ENCODE measurements at regions not wholly inside any gene's neighbourhood (a gene's known extent, or its start where the extent isn't known, plus 50 kb on each side); places are given as distances from the start of the nearest gene placed in this dataset.

DNA sequence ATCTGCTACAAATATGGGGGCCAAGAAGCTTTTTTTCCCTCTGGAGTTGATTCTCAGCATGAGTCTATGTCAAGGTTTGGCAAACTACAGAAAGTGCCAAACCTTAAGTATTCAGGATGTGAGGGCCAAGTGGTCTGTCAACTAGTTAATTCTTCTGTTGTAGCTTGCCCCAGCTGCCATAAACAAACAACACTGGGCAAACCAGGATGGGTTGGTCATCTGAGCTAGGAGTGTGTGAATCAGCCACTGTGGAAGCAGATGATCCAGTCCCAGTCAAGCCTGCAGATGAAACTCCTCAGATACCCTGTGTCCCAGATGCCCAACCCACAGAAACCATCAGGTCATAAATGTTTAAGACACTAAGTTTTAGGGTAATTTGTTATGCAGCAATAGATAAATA is 103.0 kb upstream of the MOCS1 start:
- H3K4me3 ChIP-seq (replicated peaks; ENCODE audit: low read depth, low read length): no peak overlapping the region
- TF ChIP-seq, protein P1, sequence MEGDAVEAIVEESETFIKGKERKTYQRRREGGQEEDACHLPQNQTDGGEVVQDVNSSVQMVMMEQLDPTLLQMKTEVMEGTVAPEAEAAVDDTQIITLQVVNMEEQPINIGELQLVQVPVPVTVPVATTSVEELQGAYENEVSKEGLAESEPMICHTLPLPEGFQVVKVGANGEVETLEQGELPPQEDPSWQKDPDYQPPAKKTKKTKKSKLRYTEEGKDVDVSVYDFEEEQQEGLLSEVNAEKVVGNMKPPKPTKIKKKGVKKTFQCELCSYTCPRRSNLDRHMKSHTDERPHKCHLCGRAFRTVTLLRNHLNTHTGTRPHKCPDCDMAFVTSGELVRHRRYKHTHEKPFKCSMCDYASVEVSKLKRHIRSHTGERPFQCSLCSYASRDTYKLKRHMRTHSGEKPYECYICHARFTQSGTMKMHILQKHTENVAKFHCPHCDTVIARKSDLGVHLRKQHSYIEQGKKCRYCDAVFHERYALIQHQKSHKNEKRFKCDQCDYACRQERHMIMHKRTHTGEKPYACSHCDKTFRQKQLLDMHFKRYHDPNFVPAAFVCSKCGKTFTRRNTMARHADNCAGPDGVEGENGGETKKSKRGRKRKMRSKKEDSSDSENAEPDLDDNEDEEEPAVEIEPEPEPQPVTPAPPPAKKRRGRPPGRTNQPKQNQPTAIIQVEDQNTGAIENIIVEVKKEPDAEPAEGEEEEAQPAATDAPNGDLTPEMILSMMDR (IDR thresholded peaks at IDR 0.05; ENCODE audit: insufficient read depth, low read length, poor library complexity, severe bottlenecking): no peak
- no peaks in the 10 kb centered on the region for H3K36me3 ChIP-seq (ENCODE audit: control insufficient read depth, insufficient read depth, low read length)
- no peaks in the 10 kb centered on the region for H3K27me3 ChIP-seq (replicated peaks; ENCODE audit: control insufficient read depth, insufficient read depth, low read length)
- DNase-seq (ENCODE audit: extremely low read depth, insufficient read length): no peak

DNA sequence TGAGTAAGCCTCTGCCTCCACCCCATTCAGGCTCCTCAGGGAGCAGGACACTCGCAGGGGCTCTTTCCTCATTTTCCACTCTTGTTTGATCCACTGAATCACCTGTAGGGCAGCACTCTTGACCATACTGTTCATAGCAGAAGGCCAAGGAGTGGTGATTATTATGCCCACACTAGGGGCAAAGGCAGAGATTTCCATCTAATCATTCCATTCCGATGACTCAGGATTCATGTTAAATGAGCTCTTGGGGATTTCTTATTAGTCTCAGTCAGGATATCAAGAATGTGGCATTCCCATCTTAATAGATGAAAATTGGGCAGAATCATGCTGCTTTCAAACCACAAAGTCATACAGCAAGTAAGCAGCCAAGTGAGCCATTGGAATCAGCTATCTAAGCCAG is 101.9 kb upstream of the MOCS1 start:
- no peaks in the 10 kb centered on the region for H3K36me3 ChIP-seq (ENCODE audit: control insufficient read depth, insufficient read depth, low read length)
- TF ChIP-seq, protein P1 (IDR thresholded peaks at IDR 0.05; ENCODE audit: insufficient read depth, low read length, poor library complexity, severe bottlenecking): no peak
- no peaks in the 10 kb centered on the region for H3K27me3 ChIP-seq (replicated peaks; ENCODE audit: control insufficient read depth, insufficient read depth, low read length)
- no peak overlapping the region for H3K4me3 ChIP-seq (replicated peaks; ENCODE audit: low read depth, low read length)
- DNase-seq (ENCODE audit: extremely low read depth, insufficient read length): no peak

DNA sequence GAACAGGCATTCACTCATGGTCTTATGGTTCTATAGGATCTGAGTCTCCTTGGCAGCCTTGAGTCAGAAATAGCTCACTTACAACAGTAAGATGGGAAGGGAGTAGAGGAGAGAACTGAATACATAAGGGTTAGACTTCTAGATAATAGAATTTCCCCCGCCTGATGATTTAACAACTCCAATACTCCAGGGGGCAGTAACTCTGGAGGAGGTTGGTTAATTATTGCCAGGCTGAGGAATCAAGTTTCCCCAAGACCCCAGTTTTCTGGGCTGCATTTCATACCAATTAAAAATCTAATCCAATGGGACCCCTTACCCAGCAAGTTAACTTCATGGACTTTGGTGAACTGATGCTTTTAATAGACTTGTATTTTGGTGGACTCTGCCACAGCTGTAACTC is 94.2 kb upstream of the MOCS1 start:
- Histone ChIP-seq H3K36me3 (ENCODE audit: control insufficient read depth, insufficient read depth, low read length) (no peaks in the 10 kb centered on the region), H3K27me3 (replicated peaks; ENCODE audit: control insufficient read depth, insufficient read depth, low read length) (no peaks in the 10 kb centered on the region; the same call in 1 of the 2 replicates), H3K4me3 (replicated peaks; ENCODE audit: low read depth, low read length) (no peak overlapping the region)
- no peak for DNase-seq (ENCODE audit: extremely low read depth, insufficient read length)
- TF ChIP-seq, protein P1 (IDR thresholded peaks at IDR 0.05; ENCODE audit: insufficient read depth, low read length, poor library complexity, severe bottlenecking): no peak

DNA sequence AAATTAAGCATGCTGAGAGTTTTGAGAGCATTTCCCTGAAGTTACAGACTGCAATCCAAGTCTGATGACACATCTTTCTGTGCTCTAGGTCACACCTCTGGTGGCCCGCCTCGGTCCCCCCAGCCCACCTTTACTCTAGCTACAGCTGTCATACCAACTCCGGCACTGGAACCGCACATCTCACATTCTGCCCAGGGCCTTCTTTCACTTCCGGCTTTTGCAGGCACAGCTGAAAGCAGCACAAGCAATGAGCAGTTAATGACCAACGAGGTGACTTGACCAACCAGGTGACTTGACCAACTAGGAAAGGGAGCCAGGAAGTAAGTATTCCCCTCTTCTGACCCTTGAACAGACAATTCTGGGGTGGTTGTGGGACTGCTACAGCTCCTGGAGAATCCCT is 88.6 kb upstream of the MOCS1 start:
- Histone ChIP-seq H3K36me3 (ENCODE audit: control insufficient read depth, insufficient read depth, low read length) (no peaks in the 10 kb centered on the region), H3K27me3 (replicated peaks; ENCODE audit: control insufficient read depth, insufficient read depth, low read length) (no peaks in the 10 kb centered on the region), H3K4me3 (replicated peaks; ENCODE audit: low read depth, low read length) (no peak overlapping the region)
- TF ChIP-seq, protein P1 (IDR thresholded peaks at IDR 0.05; ENCODE audit: insufficient read depth, low read length, poor library complexity, severe bottlenecking): no peak
- DNase-seq (ENCODE audit: extremely low read depth, insufficient read length): no peak

DNA sequence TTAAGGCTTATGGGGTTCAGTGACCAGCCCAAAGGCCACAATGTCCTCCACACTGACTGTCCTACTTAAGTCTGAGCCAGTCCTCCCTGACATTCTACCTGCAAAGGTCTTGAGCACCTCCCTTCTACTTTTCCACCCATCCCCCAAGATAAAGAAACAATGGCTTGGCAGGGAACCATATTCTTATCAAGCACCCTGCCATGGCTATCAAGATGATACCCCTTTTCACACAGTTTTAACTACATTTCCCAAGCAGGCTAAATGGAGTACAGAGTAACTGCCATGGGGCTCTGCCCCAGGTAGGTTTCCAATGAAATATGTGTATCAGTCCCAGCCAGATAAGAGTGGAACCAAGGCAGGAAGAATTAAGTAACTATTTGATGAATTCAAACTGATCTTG is 85.9 kb upstream of the MOCS1 start:
- TF ChIP-seq, protein P1 (IDR thresholded peaks at IDR 0.05; ENCODE audit: insufficient read depth, low read length, poor library complexity, severe bottlenecking): no peak
- no peak overlapping the region for H3K4me3 ChIP-seq (replicated peaks; ENCODE audit: low read depth, low read length)
- DNase-seq (ENCODE audit: extremely low read depth, insufficient read length): no peak
- no peaks in the 10 kb centered on the region for H3K27me3 ChIP-seq (replicated peaks; ENCODE audit: control insufficient read depth, insufficient read depth, low read length)
- no peaks in the 10 kb centered on the region for H3K36me3 ChIP-seq (ENCODE audit: control insufficient read depth, insufficient read depth, low read length)

DNA sequence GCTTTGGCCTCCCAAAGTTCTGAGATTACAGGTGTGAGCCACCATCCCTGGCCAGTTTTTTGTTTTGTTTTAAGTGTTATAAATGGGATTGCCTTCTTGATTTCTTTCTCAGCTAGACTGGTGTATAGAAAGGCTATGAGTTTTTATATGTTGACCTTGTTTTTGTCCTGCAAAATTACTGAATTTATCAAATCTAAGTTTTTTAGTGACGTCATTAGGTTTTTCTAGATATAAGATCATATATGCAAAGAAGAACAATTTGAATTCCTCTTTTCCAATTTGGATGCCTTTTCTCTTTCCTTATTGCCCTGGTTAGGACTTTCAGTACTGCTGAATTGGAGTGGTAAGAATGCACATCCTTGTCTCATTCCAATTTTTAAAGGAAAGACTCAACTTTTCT is 81.3 kb upstream of the MOCS1 start:
- DNase-seq (ENCODE audit: extremely low read depth, insufficient read length): no peak
- Histone ChIP-seq H3K36me3 (ENCODE audit: control insufficient read depth, insufficient read depth, low read length) (no peaks in the 10 kb centered on the region), H3K27me3 (replicated peaks; ENCODE audit: control insufficient read depth, insufficient read depth, low read length) (no peaks in the 10 kb centered on the region), H3K4me3 (replicated peaks; ENCODE audit: low read depth, low read length) (no peak overlapping the region)
- TF ChIP-seq, protein P1 (IDR thresholded peaks at IDR 0.05; ENCODE audit: insufficient read depth, low read length, poor library complexity, severe bottlenecking): no peak
